ENCODE measurements at regions not wholly inside any gene's neighbourhood (a gene's known extent, or its start where the extent isn't known, plus 50 kb on each side); places are given as distances from the start of the nearest gene placed in this dataset.

- H3K27ac Mint-ChIP-seq, result no peak overlapping the region
- H2AFZ ChIP-seq (ENCODE audit: low read length), result no peak overlapping the region
- no peak for DNase-seq
- H3K79me2 ChIP-seq (ENCODE audit: insufficient read depth, low read length), result no peaks in the 10 kb centered on the region
- H3K23ac ChIP-seq (ENCODE audit: insufficient read length, low read depth, low read length), result no peak overlapping the region
- TF ChIP-seq CTCF (conservative IDR thresholded peaks at IDR 0.05), result no peak
- no peak overlapping the region for H3T11ph ChIP-seq (ENCODE audit: low read length)
- no peak overlapping the region for H2BK5ac ChIP-seq (ENCODE audit: insufficient read length, low read length)
- H2BK20ac ChIP-seq (ENCODE audit: low read depth, low read length, poor library complexity, severe bottlenecking), result no peak overlapping the region
- H4K8ac ChIP-seq (replicated peaks; ENCODE audit: insufficient read length, low read depth, low read length), result no peak overlapping the region
- H3K79me1 ChIP-seq (ENCODE audit: insufficient read depth, low read depth, low read length, poor library complexity, severe bottlenecking), result no peaks in the 10 kb centered on the region
- H4K91ac ChIP-seq (ENCODE audit: insufficient read length, low read depth, low read length), result no peak overlapping the region
- H3K4me1 ChIP-seq (ENCODE audit: insufficient read depth, low read length), result no peaks in the 10 kb centered on the region
- H3K27ac ChIP-seq (ENCODE audit: insufficient read length, low read depth, low read length), result no peak overlapping the region
- no peak overlapping the region for H3K9ac ChIP-seq (ENCODE audit: extremely low read depth, insufficient read length, low read length)
- no peak overlapping the region for H4K5ac ChIP-seq (ENCODE audit: insufficient read length, low read depth, low read length)
- H3K9me3 Mint-ChIP-seq, result no peaks in the 10 kb centered on the region
- H2BK15ac ChIP-seq (ENCODE audit: low read depth, low read length), result no peak overlapping the region
- H3K27me3 Mint-ChIP-seq (ENCODE audit: low read depth), result no peaks in the 10 kb centered on the region
- no peak overlapping the region for H3K4me3 Mint-ChIP-seq
- H3K23me2 ChIP-seq (ENCODE audit: insufficient read length, low read depth, low read length, poor library complexity, severe bottlenecking), result no peaks in the 10 kb centered on the region
- WGBS (ENCODE audit: extremely low coverage, insufficient read length, low lambda C conversion rate), result 100% methylated on average over 1 of the region's 3 CpGs
- H3K4me2 ChIP-seq (ENCODE audit: insufficient read depth, insufficient read length, low read length), result no peak overlapping the region
- H3K36me3 Mint-ChIP-seq (ENCODE audit: insufficient read depth in 1 of 3, low read depth in 3 of 3), result no peaks in the 10 kb centered on the region
- H3K4ac ChIP-seq (ENCODE audit: low read depth, low read length), result no peak overlapping the region
- no peaks in the 10 kb centered on the region for H3K9me3 ChIP-seq (ENCODE audit: control insufficient read depth, low read depth, low read length)
- no peaks in the 10 kb centered on the region for H4K20me1 ChIP-seq (ENCODE audit: control insufficient read depth, insufficient read depth, insufficient read length)
- H2AK5ac ChIP-seq (ENCODE audit: insufficient read length, low read length), result no peak overlapping the region
- no peak overlapping the region for H2BK12ac ChIP-seq (ENCODE audit: insufficient read length, low read depth, low read length)
- H2BK120ac ChIP-seq (ENCODE audit: low read depth, low read length, poor library complexity, severe bottlenecking), result no peak overlapping the region
- H3K18ac ChIP-seq (ENCODE audit: insufficient read length, low read depth, low read length), result no peak overlapping the region
- no peak overlapping the region for H3K56ac ChIP-seq (ENCODE audit: insufficient read length, low read depth, low read length)
- peaks cover 8 to 13% of the 10 kb centered on the region in 2 experiments for H3K4me1 Mint-ChIP-seq
- no peak overlapping the region; the same call in 1 of the 2 replicates for H3K14ac ChIP-seq (ENCODE audit: insufficient read depth, low read length)
- no peaks in the 10 kb centered on the region for H3K27me3 ChIP-seq (ENCODE audit: insufficient read depth, low read length)
These were observed 106.9 kb upstream of the DYRK2 start for GRCh38 chr12:67541625-67541991.
